ENCODE measurements at regions not wholly inside any gene's neighbourhood (a gene's known extent, or its start where the extent isn't known, plus 50 kb on each side); places are given as distances from the start of the nearest gene placed in this dataset.

- DNase-seq (no peak), ATAC-seq (no peak)
- Mint-ChIP-seq H3K27ac (peak overlapping the region; percentile 97 to 98), H3K9me3 (peaks cover 11 to 29% of the 10 kb centered on the region in 2 donors), H3K4me1 (peaks cover 51% of the 10 kb centered on the region), H3K4me3 (peak overlapping the region; percentile 74 to 91), H3K27me3 (no peaks in the 10 kb centered on the region)
These were observed 92.8 kb upstream of the INSIG1 start for GRCh38 chr7:155204744-155205367.

- Mint-ChIP-seq H3K4me3 (peak overlapping the region; percentile 74 to 91), H3K27ac (peak overlapping the region; percentile 97 to 98), H3K9me3 (peaks cover 11 to 23% of the 10 kb centered on the region in 2 donors), H3K27me3 (no peaks in the 10 kb centered on the region), H3K4me1 (peaks cover 45% of the 10 kb centered on the region)
- DNase-seq (peak; percentile 89 to 93), ATAC-seq (peak; percentile 92)
These were observed 92.0 kb upstream of the INSIG1 start for GRCh38 chr7:155205368-155206317.

GRCh38 chr7:155206318-155207020 is 91.2 kb upstream of the INSIG1 start:
- peak; percentile 43 to 64 for DNase-seq
- peak; percentile 6 for ATAC-seq
- H3K27ac Mint-ChIP-seq: peak overlapping the region; percentile 97 to 98
- H3K4me1 Mint-ChIP-seq: peaks cover 45% of the 10 kb centered on the region
- H3K4me3 Mint-ChIP-seq: peak overlapping the region; percentile 74 to 91
- peaks cover 11 to 23% of the 10 kb centered on the region in 2 donors for H3K9me3 Mint-ChIP-seq
- H3K27me3 Mint-ChIP-seq: no peaks in the 10 kb centered on the region

- DNase-seq (no peak), ATAC-seq (no peak)
- Mint-ChIP-seq H3K4me1 (peaks cover 45% of the 10 kb centered on the region), H3K27ac (peak overlapping the region in 1 of 2 donors; percentile 84), H3K4me3 (peak overlapping the region in 1 of 2 donors; percentile 17), H3K9me3 (peaks cover 11 to 23% of the 10 kb centered on the region in 2 donors), H3K27me3 (no peaks in the 10 kb centered on the region)
These were observed 90.2 kb upstream of the INSIG1 start for GRCh38 chr7:155207326-155208002.

GRCh38 chr7:155208681-155209477 is 88.8 kb upstream of the INSIG1 start:
- H3K4me3 Mint-ChIP-seq: no peak overlapping the region
- DNase-seq (peak in 1 of 2 donors; percentile 39), ATAC-seq (no peak)
- H3K27ac Mint-ChIP-seq: peak overlapping the region in 1 of 2 donors; percentile 60
- peaks cover 39% of the 10 kb centered on the region for H3K4me1 Mint-ChIP-seq
- peaks cover 11 to 23% of the 10 kb centered on the region in 2 donors for H3K9me3 Mint-ChIP-seq
- H3K27me3 Mint-ChIP-seq: no peaks in the 10 kb centered on the region

- H3K9me3 Mint-ChIP-seq: peaks cover 11 to 23% of the 10 kb centered on the region in 2 donors
- no peak overlapping the region for H3K4me3 Mint-ChIP-seq
- ATAC-seq (no peak), DNase-seq (peak in 1 of 2 donors; percentile 36)
- H3K4me1 Mint-ChIP-seq: peaks cover 35% of the 10 kb centered on the region
- no peak overlapping the region for H3K27ac Mint-ChIP-seq
- H3K27me3 Mint-ChIP-seq: peaks cover 6% of the 10 kb centered on the region
These were observed 88.0 kb upstream of the INSIG1 start for GRCh38 chr7:155209478-155210319.

- H3K27me3 Mint-ChIP-seq: peaks cover 8% of the 10 kb centered on the region
- H3K27ac Mint-ChIP-seq: no peak overlapping the region
- H3K9me3 Mint-ChIP-seq: peaks cover 11 to 19% of the 10 kb centered on the region in 2 donors
- no peak for ATAC-seq
- no peak overlapping the region for H3K4me3 Mint-ChIP-seq
- H3K4me1 Mint-ChIP-seq: peaks cover 29% of the 10 kb centered on the region
- no peak for DNase-seq
These were observed 87.3 kb upstream of the INSIG1 start for GRCh38 chr7:155210356-155210755.

- ATAC-seq: no peak
- H3K4me1 Mint-ChIP-seq: peaks cover 21% of the 10 kb centered on the region
- H3K4me3 Mint-ChIP-seq: no peak overlapping the region
- peaks cover 11 to 19% of the 10 kb centered on the region in 2 donors for H3K9me3 Mint-ChIP-seq
- H3K27ac Mint-ChIP-seq: no peak overlapping the region
- H3K27me3 Mint-ChIP-seq: peaks cover 16% of the 10 kb centered on the region
- no peak for DNase-seq
These were observed 86.5 kb upstream of the INSIG1 start for GRCh38 chr7:155211173-155211572.

- Mint-ChIP-seq H3K27ac (no peak overlapping the region), H3K4me1 (peaks cover 15% of the 10 kb centered on the region), H3K27me3 (peaks cover 21% of the 10 kb centered on the region)
These were observed 85.9 kb upstream of the INSIG1 start for GRCh38 chr7:155211761-155212160.

GRCh38 chr7:155212301-155213015 is 85.2 kb upstream of the INSIG1 start:
- DNase-seq: no peak
- ATAC-seq: no peak
- Mint-ChIP-seq H3K4me3 (no peak overlapping the region), H3K27ac (no peak overlapping the region), H3K4me1 (peaks cover 8% of the 10 kb centered on the region), H3K9me3 (peaks cover 7 to 14% of the 10 kb centered on the region in 2 donors), H3K27me3 (peaks cover 21% of the 10 kb centered on the region)

More at GRCh38 chr7:155211761-155212160, 85.9 kb upstream of the INSIG1 start:
- ATAC-seq (no peak), DNase-seq (no peak)
- Mint-ChIP-seq H3K9me3 (peaks cover 11 to 19% of the 10 kb centered on the region in 2 donors), H3K4me3 (no peak overlapping the region)

- peaks cover 0 to 4% of the 10 kb centered on the region in 2 donors for H3K9me3 Mint-ChIP-seq
- no peak for ATAC-seq
- no peak overlapping the region for H3K4me3 Mint-ChIP-seq
- H3K27me3 Mint-ChIP-seq: peaks cover 21% of the 10 kb centered on the region
- H3K27ac Mint-ChIP-seq: no peak overlapping the region
- no peak for DNase-seq
- peaks cover 6% of the 10 kb centered on the region for H3K4me1 Mint-ChIP-seq
These were observed 84.3 kb upstream of the INSIG1 start for GRCh38 chr7:155213385-155213784.

GRCh38 chr7:155213955-155214740 is 83.5 kb upstream of the INSIG1 start:
- no peak for DNase-seq
- ATAC-seq: no peak
- no peak overlapping the region for H3K27ac Mint-ChIP-seq

More at GRCh38 chr7:155213955-155214740, 83.5 kb upstream of the INSIG1 start:
- no peak overlapping the region for H3K4me3 Mint-ChIP-seq
- H3K9me3 Mint-ChIP-seq: no peaks in the 10 kb centered on the region
- no peaks in the 10 kb centered on the region for H3K4me1 Mint-ChIP-seq
- H3K27me3 Mint-ChIP-seq: peaks cover 21% of the 10 kb centered on the region
